ENCODE measurements at regions not wholly inside any gene's neighbourhood (a gene's known extent, or its start where the extent isn't known, plus 50 kb on each side); places are given as distances from the start of the nearest gene placed in this dataset.

- no peak for TF ChIP-seq POLR2AphosphoS5 (IDR thresholded peaks at IDR 0.05; ENCODE audit: low read depth, low read length)
- no peak for TF ChIP-seq POLR2A (IDR thresholded peaks at IDR 0.05; ENCODE audit: low read depth, low read length)
- TF ChIP-seq TAF1 (IDR thresholded peaks at IDR 0.05; ENCODE audit: low read depth, low read length), result no peak
- no peak for TF ChIP-seq PAX5 (IDR thresholded peaks at IDR 0.05; ENCODE audit: insufficient read depth, low read length, severe bottlenecking)
These were observed 503.2 kb downstream of the SH2D4B start for GRCh38 chr10:81040940-81041339.

Data from GM12891 (cell line).